HG03457 (cell line): ENCODE measurements at regions not wholly inside any gene's neighbourhood (a gene's known extent, or its start where the extent isn't known, plus 50 kb on each side); places are given as distances from the start of the nearest gene placed in this dataset.

Experiments used
- ATAC-seq: cut with Tn5 transposase; IDR thresholded peaks from one replicate; pipeline ENCODE4 v1.9.1; 2021; ENCODE audit warnings: moderate number of reproducible peaks; ENCODE audit not compliant: unreplicated experiment

- no peak for ATAC-seq
Observed at GRCh38 chrY:21149971-21150370, 361.2 kb upstream of the RBMY1B start.

DNA sequence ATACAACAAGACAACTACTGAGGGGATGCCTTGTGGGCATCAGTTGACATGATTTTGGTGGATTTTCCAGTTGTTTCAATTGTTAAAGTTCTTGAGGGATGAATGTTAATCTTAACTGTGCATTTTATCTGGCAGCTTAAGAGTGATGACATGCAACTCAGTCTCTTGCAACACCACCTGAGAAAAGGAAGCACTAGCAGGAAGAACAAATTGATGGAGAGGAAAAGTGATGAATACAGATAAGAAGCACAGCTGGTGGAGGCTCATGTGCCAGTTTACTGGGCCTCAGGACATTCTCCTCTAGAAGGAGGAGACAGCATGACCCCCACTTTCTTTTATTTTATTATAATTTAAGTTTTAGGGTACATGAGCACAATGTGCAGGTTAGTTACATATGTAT is 341.3 kb upstream of the RBMY1B start:
- no peak for ATAC-seq

- ATAC-seq, result no peak
Observed at GRCh38 chrY:21174697-21175463, 336.3 kb upstream of the RBMY1B start.

GRCh38 chrY:21175505-21175904 is 335.6 kb upstream of the RBMY1B start:
- ATAC-seq, result no peak

GRCh38 chrY:21177306-21177800 is 333.8 kb upstream of the RBMY1B start:
- no peak for ATAC-seq

GRCh38 chrY:21178281-21178680 is 332.9 kb upstream of the RBMY1B start:
- no peak for ATAC-seq

- no peak for ATAC-seq
Observed at GRCh38 chrY:21180921-21181320, 330.2 kb upstream of the RBMY1B start.

GRCh38 chrY:21184271-21184670 is 326.9 kb upstream of the RBMY1B start:
- no peak for ATAC-seq

GRCh38 chrY:21185419-21186105 is 325.6 kb upstream of the RBMY1B start:
- ATAC-seq, result no peak

DNA sequence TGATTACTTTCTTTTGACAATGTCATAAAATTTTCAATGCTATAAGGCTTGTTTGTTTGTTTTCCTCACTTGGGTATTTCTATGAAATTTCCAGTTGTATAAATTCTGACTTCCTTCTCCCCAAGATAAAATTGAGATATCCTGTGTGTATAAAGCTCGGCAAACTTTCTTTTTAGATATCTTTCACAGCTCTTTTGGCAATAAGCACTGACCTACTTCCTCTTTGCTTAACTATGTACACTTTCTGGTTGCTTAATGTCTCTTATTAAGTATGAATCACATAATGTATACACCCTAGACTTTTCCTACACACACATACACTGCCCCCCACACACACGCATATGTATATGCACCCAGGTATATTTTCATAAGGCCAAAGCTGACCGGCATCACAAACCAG is 318.4 kb upstream of the RBMY1B start:
- no peak for ATAC-seq

DNA sequence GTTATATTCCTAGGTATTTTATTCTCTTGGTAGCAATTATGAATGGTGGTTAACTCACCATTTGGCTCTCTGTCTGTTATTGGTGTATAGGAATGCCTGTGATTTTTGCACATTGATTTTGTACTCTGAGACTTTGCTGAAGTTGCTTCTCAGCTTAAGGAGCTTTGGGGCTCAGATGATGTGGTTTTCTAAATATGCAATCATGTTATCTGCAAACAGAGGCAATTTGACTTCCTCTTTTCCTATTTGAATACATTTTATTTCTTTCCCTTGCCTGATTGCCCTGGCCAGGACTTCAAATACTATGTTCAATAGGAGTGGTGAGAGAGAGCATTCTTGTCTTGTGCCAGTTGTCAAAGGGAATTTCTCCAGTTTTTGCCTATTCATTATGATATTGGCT is 310.9 kb upstream of the RBMY1B start:
- ATAC-seq, result no peak

DNA sequence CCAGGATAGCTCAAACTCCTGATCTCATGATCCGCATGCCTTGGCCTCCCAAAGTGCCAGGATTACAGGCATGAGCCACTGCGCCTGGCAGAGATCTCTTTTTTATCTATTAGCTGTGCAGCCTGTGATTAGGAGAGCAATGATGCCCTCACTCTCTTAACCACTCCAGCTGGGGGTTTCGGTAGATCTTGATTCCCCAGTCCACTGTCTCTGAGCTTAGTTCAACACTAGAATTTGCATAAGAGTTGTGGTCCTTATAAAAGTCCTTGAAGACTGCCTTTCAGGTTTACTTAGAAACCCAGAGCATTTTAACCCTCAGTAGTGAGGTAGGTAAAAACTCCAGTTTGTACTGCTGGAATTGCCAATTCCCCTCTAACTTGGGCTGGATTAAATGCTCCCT is 283.3 kb upstream of the RBMY1B start:
- ATAC-seq, result peak; percentile 95

DNA sequence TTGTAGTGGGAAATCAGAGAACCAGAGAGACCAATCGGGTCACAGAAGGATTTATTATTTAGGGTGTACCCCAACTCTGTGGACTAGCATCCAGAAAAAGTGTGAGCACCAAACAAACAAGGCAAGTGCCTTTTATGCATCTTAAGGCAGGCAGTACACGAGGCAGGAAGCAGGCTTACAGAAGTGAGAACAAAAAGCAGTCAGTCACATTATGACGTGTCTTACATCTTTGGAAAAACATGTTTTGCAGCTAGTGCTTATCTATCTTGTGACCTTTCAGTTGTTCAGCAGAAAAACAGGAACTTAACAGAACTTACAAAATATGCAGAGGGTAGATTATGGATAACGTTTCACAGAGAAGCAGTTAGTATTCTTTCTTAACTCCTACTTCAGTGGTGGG is 270.9 kb upstream of the RBMY1B start:
- ATAC-seq, result peak; percentile 98

DNA sequence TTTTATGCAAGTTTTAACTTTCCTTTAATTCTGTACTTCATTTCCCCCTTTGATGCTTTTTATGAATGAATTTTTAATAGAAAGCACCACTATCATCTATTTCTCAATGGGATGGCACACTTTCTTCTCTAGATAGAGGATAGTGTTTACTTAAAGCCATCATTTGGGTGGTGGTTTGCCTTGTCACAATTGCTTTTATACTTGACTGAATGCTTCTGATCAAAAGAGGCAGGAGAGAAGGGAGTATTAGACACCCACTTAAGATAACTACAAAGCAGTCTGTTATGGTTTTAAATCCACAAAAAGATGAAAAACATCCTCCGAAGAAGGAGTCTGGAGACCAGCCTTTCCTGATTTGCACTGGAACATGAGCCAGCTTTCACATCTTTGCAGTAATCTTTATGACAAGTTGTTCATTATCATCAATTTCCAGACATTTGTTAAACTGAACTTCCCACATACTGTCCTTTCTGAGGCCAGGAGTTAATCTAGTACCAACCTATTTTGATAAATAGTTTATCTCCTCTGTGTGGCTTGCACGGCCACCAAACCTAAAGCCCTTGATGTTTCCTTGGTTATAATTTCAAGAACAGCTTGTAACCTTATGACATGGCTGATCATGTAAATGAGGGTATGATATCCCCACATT is 270.4 kb upstream of the RBMY1B start:
- ATAC-seq, result no peak

DNA sequence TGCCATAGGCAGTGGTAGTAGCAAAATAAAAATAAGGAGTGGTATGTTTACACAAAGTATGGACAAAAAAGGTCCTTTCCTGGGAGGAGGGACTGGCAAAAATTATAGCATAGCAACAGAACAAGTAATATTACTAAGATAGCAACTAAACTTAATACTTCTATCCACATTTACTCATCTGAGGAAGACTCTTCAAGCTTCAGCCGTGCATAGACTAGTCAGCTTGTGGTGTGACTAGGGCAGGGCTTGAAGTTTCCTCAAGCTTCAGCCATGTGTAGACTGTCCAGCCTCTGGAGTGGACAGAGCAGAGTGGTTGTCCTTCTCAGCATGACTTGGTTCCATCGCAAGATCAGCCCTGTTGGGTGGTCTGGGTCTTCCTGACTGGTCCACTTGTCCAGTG is 268.3 kb upstream of the RBMY1B start:
- no peak for ATAC-seq

DNA sequence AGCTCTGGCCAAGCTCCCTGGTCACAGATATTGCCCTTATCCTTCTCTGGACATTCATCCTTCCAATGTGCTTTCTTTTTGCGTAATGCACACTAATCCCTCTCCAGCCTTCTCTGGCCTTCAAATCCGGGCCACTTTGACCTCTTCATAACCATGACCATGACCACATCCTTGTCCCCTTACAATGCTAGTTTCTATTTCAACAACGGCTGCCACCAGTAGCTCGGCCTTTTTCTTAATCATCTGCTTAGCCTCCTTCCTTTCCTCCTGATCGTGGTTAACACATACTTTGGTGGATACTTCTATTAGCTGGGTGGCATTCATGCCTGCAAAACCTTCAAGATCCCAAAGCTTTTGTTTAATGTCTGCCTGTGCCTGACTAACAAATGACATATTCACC is 264.4 kb upstream of the RBMY1B start:
- no peak for ATAC-seq

- no peak for ATAC-seq
Observed at GRCh38 chrY:21248591-21248990, 262.5 kb upstream of the RBMY1B start.

GRCh38 chrY:21253455-21254248 is 257.5 kb upstream of the RBMY1B start:
- ATAC-seq, result no peak

DNA sequence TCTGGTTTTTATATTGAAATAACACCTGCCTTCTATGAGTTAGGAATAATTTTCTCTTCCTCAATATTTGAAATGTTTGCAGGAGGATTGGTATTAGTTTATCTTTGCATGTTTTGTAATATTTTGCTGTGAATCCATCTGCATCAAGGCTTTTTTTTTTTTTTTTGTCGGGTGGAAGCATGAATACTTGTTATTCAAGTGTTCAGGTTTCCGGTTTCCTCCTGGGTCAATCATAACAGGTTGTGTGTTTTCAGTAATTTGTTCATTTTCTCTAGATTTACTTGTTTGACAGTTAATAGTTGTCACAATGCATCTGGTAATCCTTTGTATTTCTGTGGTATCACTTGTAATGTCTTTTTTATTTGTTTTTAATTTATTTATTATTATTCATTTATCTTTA is 256.7 kb upstream of the RBMY1B start:
- no peak for ATAC-seq

DNA sequence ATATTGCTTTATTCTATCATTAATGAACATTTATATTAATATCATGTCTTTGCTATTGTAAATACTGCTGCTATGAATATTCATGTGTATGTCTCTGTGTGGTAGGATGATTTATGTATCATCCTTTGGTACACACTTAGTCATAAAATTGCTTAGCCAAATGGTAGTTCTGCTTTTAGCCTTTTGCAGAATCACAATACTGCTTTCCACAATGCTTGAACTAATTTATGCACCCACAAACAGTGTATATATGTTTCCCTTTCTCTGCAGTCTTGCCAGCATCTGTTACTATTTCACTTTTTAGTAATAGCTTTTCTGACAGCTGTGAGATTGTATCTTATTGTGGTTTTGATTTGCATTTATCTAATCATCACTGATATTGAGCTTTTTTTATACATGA is 254.3 kb upstream of the RBMY1B start:
- peak; percentile 84 for ATAC-seq

- ATAC-seq, result no peak
Observed at GRCh38 chrY:21259707-21260106, 251.4 kb upstream of the RBMY1B start.
